K562 (cell line): ENCODE measurements at regions not wholly inside any gene's neighbourhood (a gene's known extent, or its start where the extent isn't known, plus 50 kb on each side); places are given as distances from the start of the nearest gene placed in this dataset.

ENCODE experiments used
- ATAC-seq: fragments of 200-7000 bp; cut with Tn5 transposase; 3 replicates; pipeline ENCODE4 v1.9.1; 2020; ENCODE audit warnings: moderate library complexity
- BruUV-seq: library from RNA; stranded (reverse); fragments of 400-500 nt; replicated peaks from 2 replicates; lab custom pipeline; 2021; lab: Mats Ljungman, UMichigan
- CTCF ChIA-PET: fragments of 300-600 bp; formaldehyde crosslinking; extraction: SDS; loops from one replicate; lab custom pipeline; 2021; ENCODE audit warnings: low intra/inter-chr PET ratio; lab: Yijun Ruan, JAX
- POLR2A ChIA-PET: fragments of 300-600, 350-650 bp; sonication (Branson Sonifier 250); formaldehyde crosslinking; extraction: SDS; loops from one replicate; lab custom pipeline; 2021; ENCODE audit warnings: antibody characterized with exemption, inconsistent platforms; lab: Yijun Ruan, JAX
- DNase-seq, 4 experiments: peaks; one replicate each; pipeline versions ENCODE4 v3.0.0 to v3.0.0-alpha.2; 2011 to 2018; ENCODE audit warnings: low spot score in 3 of 4, mixed read lengths in 3 of 4; ENCODE audit errors: extremely low read depth in 1 of 4
- FAIRE-seq: peaks from 2 replicates; lab custom pipeline; 2011; peaks lifted over from hg19 to GRCh38; lab: Jason Lieb, UNC
- H2AFZ ChIP-seq: 2 replicates; pipeline ENCODE4 v1.6.0; 2011; ENCODE audit warnings: low read depth, low read length, control low read depth, inconsistent platforms
- H3K27ac ChIP-seq: fragments of 200-600 bp; 3 replicates; pipeline ENCODE4 v1.8.0; 2011; ENCODE audit warnings: low read depth, mild to moderate bottlenecking, control low read depth, inconsistent platforms, low read length, moderate library complexity, mixed read lengths; ENCODE audit errors: extremely low read depth
- H3K27me3 ChIP-seq, 2 experiments: fragments of 300-600 bp in 1 of 2; 2 replicates in 1 of 2; 3 replicates in 1 of 2; pipeline versions ENCODE4 v1.6.0 to v1.8.0; 2011; ENCODE audit warnings: inconsistent platforms in 2 of 2, low read length in 2 of 2, mild to moderate bottlenecking in 1 of 2, mixed read lengths in 1 of 2, moderate library complexity in 1 of 2; ENCODE audit not compliant: control insufficient read depth in 2 of 2, insufficient read depth in 2 of 2
- H3K36me3 ChIP-seq: fragments of 300-600 bp; 3 replicates; pipeline ENCODE4 v1.8.0; 2011; ENCODE audit warnings: mild to moderate bottlenecking, low read length, inconsistent platforms; ENCODE audit not compliant: control insufficient read depth, insufficient read depth
- H3K4me1 ChIP-seq, 2 experiments: fragments of 200-600 bp in 1 of 2; replicated peaks in 1 of 2; 2 replicates in 1 of 2; 3 replicates in 1 of 2; pipeline versions ENCODE4 v1.5.1 to v1.8.0; 2011; ENCODE audit warnings: inconsistent platforms in 2 of 2, low read length in 2 of 2, mild to moderate bottlenecking in 1 of 2, mixed read lengths in 1 of 2, moderate library complexity in 1 of 2; ENCODE audit not compliant: control insufficient read depth in 2 of 2, insufficient read depth in 2 of 2
- H3K4me2 ChIP-seq: 2 replicates; pipeline ENCODE4 v1.6.1; 2011; ENCODE audit warnings: low read length, control low read depth, inconsistent platforms, mixed read lengths; ENCODE audit not compliant: insufficient read depth
- H3K4me3 ChIP-seq: fragments of 200-600 bp; sonication (generic), shearing (Covaris generic); 2 replicates; pipeline ENCODE4 v1.5.1; 2016; ENCODE audit warnings: control low read depth, inconsistent platforms
- H3K79me2 ChIP-seq: fragments of 200-600 bp; 3 replicates; pipeline ENCODE4 v1.8.0; 2011; ENCODE audit warnings: low read length, inconsistent platforms; ENCODE audit not compliant: control insufficient read depth, insufficient read depth
- H3K9ac ChIP-seq, 2 experiments: 2 replicates each; pipeline versions ENCODE4 v1.6.0 to v1.6.1; 2011; ENCODE audit warnings: low read depth in 2 of 2, low read length in 2 of 2, control low read depth in 1 of 2, inconsistent platforms in 1 of 2, mild to moderate bottlenecking in 1 of 2, mixed read lengths in 1 of 2; ENCODE audit not compliant: insufficient read depth in 1 of 2
- H3K9me1 ChIP-seq: one replicate; pipeline ENCODE4 v1.6.0; 2011; ENCODE audit warnings: inconsistent platforms, mild to moderate bottlenecking, low read length, moderate library complexity; ENCODE audit not compliant: control insufficient read depth, insufficient read depth
- H3K9me3 ChIP-seq: replicated peaks from 2 replicates; pipeline ENCODE4 v1.5.1; 2011; ENCODE audit warnings: low read depth, low read length, inconsistent platforms; ENCODE audit not compliant: control insufficient read depth, insufficient read depth
- H4K20me1 ChIP-seq: replicated peaks from 2 replicates; pipeline ENCODE4 v1.6.1; 2011; ENCODE audit warnings: low read length, inconsistent platforms, mixed read lengths; ENCODE audit not compliant: control insufficient read depth, insufficient read depth
- ATF1 ChIP-seq, 2 experiments: fragments of 450-650 bp in 1 of 2; IDR thresholded peaks; 2 replicates each; pipeline ENCODE4 v1.6.1; 2016; ENCODE audit warnings: missing compliant biosample characterization in 1 of 2, missing genetic modification characterization in 1 of 2
- ATF2 ChIP-seq: sonication (generic); formaldehyde crosslinking; IDR thresholded peaks from 2 replicates; pipeline ENCODE4 v1.8.1; 2022; ENCODE audit warnings: missing genetic modification reagents
- COPS2 ChIP-seq: fragments of 450-650 bp; conservative IDR thresholded peaks from 2 replicates; pipeline ENCODE4 v1.6.1; 2016; ENCODE audit warnings: mild to moderate bottlenecking, moderate library complexity
- CXXC5 ChIP-seq: fragments of 250-450 bp; sonication (Bioruptor Pico); IDR thresholded peaks from 2 replicates; pipeline ENCODE4 v1.8.0; 2022; ENCODE audit warnings: inconsistent platforms, mild to moderate bottlenecking, moderate library complexity
- EHMT2 ChIP-seq: fragments of 450-650 bp; IDR thresholded peaks from 2 replicates; pipeline ENCODE4 v1.6.1; 2018; ENCODE audit warnings: antibody characterized with exemption
- ELF2 ChIP-seq: fragments of 250-450 bp; sonication (Bioruptor Pico); IDR thresholded peaks from 2 replicates; pipeline ENCODE4 v1.5.0; 2021; ENCODE audit warnings: mild to moderate bottlenecking
- EP400 ChIP-seq: fragments of 450-650 bp; IDR thresholded peaks from 2 replicates; pipeline ENCODE4 v1.6.1; 2017; ENCODE audit warnings: antibody characterized with exemption, mild to moderate bottlenecking, moderate library complexity
- FOXJ3 ChIP-seq: sonication (generic); formaldehyde crosslinking; IDR thresholded peaks from 2 replicates; pipeline ENCODE4 v1.4.0; 2020; ENCODE audit warnings: mild to moderate bottlenecking, missing genetic modification reagents
- MAZ ChIP-seq, 2 experiments: fragments of 450-650 bp in 1 of 2; sonication (generic) in 1 of 2; formaldehyde crosslinking; IDR thresholded peaks in 1 of 2; conservative IDR thresholded peaks in 1 of 2; 2 replicates each; pipeline versions ENCODE4 v1.4.0 to v1.5.0; 2020; ENCODE audit warnings: mild to moderate bottlenecking in 1 of 2, missing genetic modification reagents in 1 of 2
- MEF2A ChIP-seq: IDR thresholded peaks from 2 replicates; pipeline ENCODE4 v1.6.1; 2011; ENCODE audit warnings: low read depth, mild to moderate bottlenecking, low read length, moderate library complexity; ENCODE audit not compliant: control insufficient read depth
- PCBP2 ChIP-seq: fragments of 200-400 bp; formaldehyde crosslinking; IDR thresholded peaks from 2 replicates; pipeline ENCODE4 v1.6.1; 2018; ENCODE audit warnings: low read length, low read depth, mild to moderate bottlenecking, moderate library complexity; ENCODE audit not compliant: poor library complexity, severe bottlenecking
- RERE ChIP-seq: sonication (generic); formaldehyde crosslinking; IDR thresholded peaks from 2 replicates; pipeline ENCODE4 v1.8.0; 2023; ENCODE audit warnings: missing genetic modification reagents, mild to moderate bottlenecking, borderline replicate concordance
- SMARCE1 ChIP-seq: fragments of 450-650 bp; IDR thresholded peaks from 2 replicates; pipeline ENCODE4 v1.7.1; 2016; ENCODE audit warnings: mild to moderate bottlenecking
- SOX6 ChIP-seq: fragments of 450-650 bp; IDR thresholded peaks from 2 replicates; pipeline ENCODE4 v1.6.1; 2014; ENCODE audit warnings: mild to moderate bottlenecking
- TAF15 ChIP-seq: fragments of 200-400 bp; formaldehyde crosslinking; IDR thresholded peaks from 2 replicates; pipeline ENCODE4 v1.6.1; 2017; ENCODE audit warnings: mild to moderate bottlenecking, low read depth, low read length, moderate library complexity
- ZNF3 ChIP-seq: fragments of 250-450 bp; sonication (Bioruptor Pico); IDR thresholded peaks from 2 replicates; pipeline ENCODE4 v1.5.0; 2021; ENCODE audit warnings: mild to moderate bottlenecking, moderate library complexity
- ZNF57 ChIP-seq: fragments of 450-650 bp; formaldehyde crosslinking; IDR thresholded peaks from 2 replicates; pipeline ENCODE4 v1.4.0; 2020; ENCODE audit warnings: mild to moderate bottlenecking, moderate library complexity
- WGBS: fragments of 100-300 bp; shearing (Covaris generic); methylation state at CpG from one replicate; pipeline ENCODE4 v1.1.6; 2016; ENCODE audit warnings: low coverage, mixed read lengths; ENCODE audit not compliant: insufficient coverage; ENCODE audit errors: missing lambda C conversion rate; 5-methylcytosine and 5-hydroxymethylcytosine counted together
- in situ Hi-C: fragments of 300-500 bp; cut with MboI; formaldehyde crosslinking; loops from 4 replicates; pipeline ENCODE4 v1.15.0; 2018; ENCODE audit warnings: inconsistent platforms, mixed read lengths
- intact Hi-C: fragments of 100-400 bp; cut with micrococcal nuclease; formaldehyde crosslinking; loops from 2 replicates; pipeline ENCODE4 v1.14.2; 2022

- no peak for TF ChIP-seq CXXC5 (CRISPR knock-in tag)
These were observed 85.1 kb upstream of the CNKSR3 start (continued) for GRCh38 chr6:154595538-154595937.

- ATAC-seq = no peak
- H3K4me2 ChIP-seq = no peak overlapping the region
- no peaks in the 10 kb centered on the region for H3K9me3 ChIP-seq
- no peak for FAIRE-seq
- H3K27me3 ChIP-seq = no peaks in the 10 kb centered on the region
- no peak overlapping the region for H2AFZ ChIP-seq
- peaks cover 8 to 18% of the 10 kb centered on the region in 2 experiments; a peak in 3 of 5 replicates for H3K4me1 ChIP-seq
- H4K20me1 ChIP-seq = no peaks in the 10 kb centered on the region
- intact Hi-C loops = no loop called here
- H3K79me2 ChIP-seq = no peaks in the 10 kb centered on the region
- no peak overlapping the region for H3K4me3 ChIP-seq
- no peaks in the 10 kb centered on the region for H3K9me1 ChIP-seq
- no peaks in the 10 kb centered on the region for H3K36me3 ChIP-seq
- H3K27ac ChIP-seq = no peak overlapping the region
- no peak for DNase-seq
- BruUV-seq = no TSS peak
- WGBS = 38% methylated on average over 2 of the region's 2 CpGs
- ChIA-PET POLR2A (interaction anchor here (1.1 kb wide), 2 partner anchors 8 to 13 kb away, joined by 3 read pairs; no protein-coding TSS in a partner anchor), CTCF (no interaction called here)
- in situ Hi-C loops = no loop called here
- no peak overlapping the region for H3K9ac ChIP-seq
- no peak for TF ChIP-seq EHMT2
- TF ChIP-seq EP400 = no peak
- no peak for TF ChIP-seq COPS2
- TF ChIP-seq ZNF3 (CRISPR knock-in tag) = no peak
- TF ChIP-seq PCBP2 = no peak
- TF ChIP-seq SMARCE1 = no peak
- no peak for TF ChIP-seq TAF15
- no peak for TF ChIP-seq ELF2 (CRISPR knock-in tag)
- TF ChIP-seq ATF1 (CRISPR knock-in tag; IDR thresholded peaks at IDR 0.05) = no peak
- no peak for TF ChIP-seq ATF1 (tag; IDR thresholded peaks at IDR 0.05)
- no peak for TF ChIP-seq MAZ (CRISPR knock-in tag; conservative IDR thresholded peaks at IDR 0.05 in 1 of 2, IDR thresholded peaks at IDR 0.05 in 1 of 2)
- TF ChIP-seq MEF2A = no peak
- TF ChIP-seq FOXJ3 (CRISPR knock-in tag) = no peak
- TF ChIP-seq ATF2 = no peak
- TF ChIP-seq SOX6 = no peak
- no peak for TF ChIP-seq ZNF57 (CRISPR knock-in tag)
- TF ChIP-seq RERE (CRISPR knock-in tag) = no peak
These were observed 85.5 kb upstream of the CNKSR3 start for GRCh38 chr6:154596009-154596408.
